Activated T-cell treated with anti-CD3 and anti-CD28 coated beads, Interleukin-2, amount 50 U/mL, for 48 hours (primary cell): ENCODE measurements at regions not wholly inside any gene's neighbourhood (a gene's known extent, or its start where the extent isn't known, plus 50 kb on each side); places are given as distances from the start of the nearest gene placed in this dataset.

Experiments
- DNase-seq, 2 experiments: peaks; one replicate each; pipeline ENCODE4 v3.0.0-alpha.2; 2020

GRCh38 chr7:12741951-12742575, 54.6 kb downstream of the ARL4A start:
- DNase-seq, result no peak

- DNase-seq, result no peak
Observed at GRCh38 chr7:12746211-12746610, 58.8 kb downstream of the ARL4A start.

GRCh38 chr7:12747687-12748306, 60.4 kb downstream of the ARL4A start:
- no peak for DNase-seq

- DNase-seq, result no peak
Observed at GRCh38 chr7:12749069-12749468, 61.6 kb downstream of the ARL4A start.

GRCh38 chr7:12749746-12750145, 62.3 kb downstream of the ARL4A start:
- DNase-seq, result no peak

- no peak for DNase-seq
Observed at GRCh38 chr7:12751764-12752163, 64.3 kb downstream of the ARL4A start.

- no peak for DNase-seq
Observed at GRCh38 chr7:12754179-12754578, 66.7 kb downstream of the ARL4A start.

GRCh38 chr7:12756821-12757220, 69.4 kb downstream of the ARL4A start:
- DNase-seq, result no peak

GRCh38 chr7:12757443-12757842, 70.0 kb downstream of the ARL4A start:
- DNase-seq, result no peak

- DNase-seq, result no peak
Observed at GRCh38 chr7:12759151-12759550, 71.7 kb downstream of the ARL4A start.

- DNase-seq, result no peak
Observed at GRCh38 chr7:12761111-12761510, 73.7 kb downstream of the ARL4A start.

- DNase-seq, result no peak
Observed at GRCh38 chr7:12761691-12762090, 74.3 kb downstream of the ARL4A start.

- DNase-seq, result no peak
Observed at GRCh38 chr7:12764458-12764891, 77.0 kb downstream of the ARL4A start.

GRCh38 chr7:12765431-12766100, 78.1 kb downstream of the ARL4A start:
- no peak for DNase-seq

- DNase-seq, result no peak
Observed at GRCh38 chr7:12766416-12766815, 79.0 kb downstream of the ARL4A start.

GRCh38 chr7:12768948-12769347, 81.5 kb downstream of the ARL4A start:
- DNase-seq, result no peak

GRCh38 chr7:12769444-12769843, 82.0 kb downstream of the ARL4A start:
- no peak for DNase-seq

- no peak for DNase-seq
Observed at GRCh38 chr7:12770227-12770975, 83.0 kb downstream of the ARL4A start.

GRCh38 chr7:12771378-12771877, 84.0 kb downstream of the ARL4A start:
- DNase-seq, result no peak

GRCh38 chr7:12772768-12773167, 85.3 kb downstream of the ARL4A start:
- DNase-seq, result no peak

- no peak for DNase-seq
Observed at GRCh38 chr7:12777257-12777656, 89.8 kb downstream of the ARL4A start.

- no peak for DNase-seq
Observed at GRCh38 chr7:12779947-12780346, 92.5 kb downstream of the ARL4A start.

GRCh38 chr7:12783421-12784095, 96.1 kb downstream of the ARL4A start:
- DNase-seq, result no peak
